H9 (cell line): ENCODE measurements at regions not wholly inside any gene's neighbourhood (a gene's known extent, or its start where the extent isn't known, plus 50 kb on each side); places are given as distances from the start of the nearest gene placed in this dataset.

Experiments used
- DNase-seq: peaks from one replicate; pipeline ENCODE4 v3.0.0-alpha.2; 2017
- H2AFZ ChIP-seq: one replicate; pipeline ENCODE4 v1.6.1; 2013; ENCODE audit warnings: mild to moderate bottlenecking, low read length, control low read depth, moderate library complexity
- H2AK5ac ChIP-seq: 2 replicates; pipeline ENCODE4 v1.6.1; 2013; ENCODE audit warnings: low read length, control low read depth, mixed read lengths; ENCODE audit not compliant: insufficient read length
- H2BK120ac ChIP-seq: one replicate; pipeline ENCODE4 v1.6.1; 2013; ENCODE audit warnings: low read depth, mild to moderate bottlenecking, low read length, control low read depth, inconsistent platforms; ENCODE audit not compliant: poor library complexity, severe bottlenecking
- H2BK12ac ChIP-seq: 2 replicates; pipeline ENCODE4 v1.6.1; 2013; ENCODE audit warnings: low read length, control low read depth, mixed read lengths, low read depth; ENCODE audit not compliant: insufficient read length
- H2BK15ac ChIP-seq: 2 replicates; pipeline ENCODE4 v1.6.1; 2013; ENCODE audit warnings: low read depth, low read length, control low read depth
- H2BK20ac ChIP-seq: one replicate; pipeline ENCODE4 v1.6.1; 2013; ENCODE audit warnings: low read depth, mild to moderate bottlenecking, low read length, control low read depth, inconsistent platforms; ENCODE audit not compliant: poor library complexity, severe bottlenecking
- H2BK5ac ChIP-seq: 2 replicates; pipeline ENCODE4 v1.6.1; 2013; ENCODE audit warnings: low read length, control low read depth, mixed read lengths; ENCODE audit not compliant: insufficient read length
- H3K14ac ChIP-seq: 2 replicates; pipeline ENCODE4 v1.6.1; 2013; ENCODE audit warnings: low read length, control low read depth; ENCODE audit not compliant: insufficient read depth
- H3K18ac ChIP-seq: 2 replicates; pipeline ENCODE4 v1.6.1; 2013; ENCODE audit warnings: low read depth, mild to moderate bottlenecking, mixed read lengths, low read length, control low read depth; ENCODE audit not compliant: insufficient read length
- H3K23ac ChIP-seq: 2 replicates; pipeline ENCODE4 v1.6.1; 2013; ENCODE audit warnings: low read length, control low read depth, mixed read lengths, low read depth; ENCODE audit not compliant: insufficient read length
- H3K23me2 ChIP-seq: 2 replicates; pipeline ENCODE4 v1.6.1; 2013; ENCODE audit warnings: low read depth, mild to moderate bottlenecking, mixed read lengths, low read length, control low read depth; ENCODE audit not compliant: insufficient read length, poor library complexity, severe bottlenecking
- H3K27ac ChIP-seq: 2 replicates; pipeline ENCODE4 v1.5.1; 2013; ENCODE audit warnings: low read length, control low read depth, mixed read lengths, low read depth; ENCODE audit not compliant: insufficient read length
- H3K27me3 ChIP-seq: 2 replicates; pipeline ENCODE4 v1.6.1; 2013; ENCODE audit warnings: low read length, control low read depth, inconsistent platforms; ENCODE audit not compliant: insufficient read depth
- H3K4ac ChIP-seq: 2 replicates; pipeline ENCODE4 v1.6.1; 2013; ENCODE audit warnings: low read depth, mild to moderate bottlenecking, control low read depth, inconsistent platforms, low read length, moderate library complexity
- H3K4me1 ChIP-seq: 2 replicates; pipeline ENCODE4 v1.6.1; 2013; ENCODE audit warnings: low read length, control low read depth, inconsistent platforms; ENCODE audit not compliant: insufficient read depth
- H3K4me2 ChIP-seq: 2 replicates; pipeline ENCODE4 v1.6.1; 2013; ENCODE audit warnings: low read length, control low read depth, mixed read lengths; ENCODE audit not compliant: insufficient read length, insufficient read depth
- H3K56ac ChIP-seq: 2 replicates; pipeline ENCODE4 v1.6.1; 2013; ENCODE audit warnings: low read depth, mild to moderate bottlenecking, mixed read lengths, low read length, control low read depth; ENCODE audit not compliant: insufficient read length
- H3K79me1 ChIP-seq: 2 replicates; pipeline ENCODE4 v1.6.1; 2013; ENCODE audit warnings: low read depth, mild to moderate bottlenecking, moderate library complexity, low read length, control low read depth, inconsistent platforms; ENCODE audit not compliant: insufficient read depth, poor library complexity, severe bottlenecking
- H3K79me2 ChIP-seq: 2 replicates; pipeline ENCODE4 v1.6.1; 2013; ENCODE audit warnings: low read length, control low read depth, inconsistent platforms; ENCODE audit not compliant: insufficient read depth
- H3K9ac ChIP-seq: 2 replicates; pipeline ENCODE4 v1.6.1; 2013; ENCODE audit warnings: low read length, control low read depth, mixed read lengths; ENCODE audit not compliant: insufficient read length; ENCODE audit errors: extremely low read depth
- H3K9me3 ChIP-seq: one replicate; pipeline ENCODE4 v1.6.1; 2013; ENCODE audit warnings: low read depth, low read length, inconsistent platforms; ENCODE audit not compliant: control insufficient read depth
- H3T11ph ChIP-seq: one replicate; pipeline ENCODE4 v1.6.1; 2013; ENCODE audit warnings: mild to moderate bottlenecking, low read length, control low read depth, inconsistent platforms
- H4K20me1 ChIP-seq: one replicate; pipeline ENCODE4 v1.6.1; 2013; ENCODE audit not compliant: control insufficient read depth, insufficient read length, insufficient read depth
- H4K5ac ChIP-seq: 2 replicates; pipeline ENCODE4 v1.6.1; 2013; ENCODE audit warnings: low read depth, mild to moderate bottlenecking, mixed read lengths, low read length, control low read depth; ENCODE audit not compliant: insufficient read length
- H4K8ac ChIP-seq: replicated peaks from 2 replicates; pipeline ENCODE4 v1.6.1; 2013; ENCODE audit warnings: low read length, control low read depth, mixed read lengths, low read depth; ENCODE audit not compliant: insufficient read length
- H4K91ac ChIP-seq: 2 replicates; pipeline ENCODE4 v1.6.1; 2013; ENCODE audit warnings: low read depth, mild to moderate bottlenecking, moderate library complexity, mixed read lengths, low read length, control low read depth; ENCODE audit not compliant: insufficient read length
- H3K27ac Mint-ChIP-seq, 3 experiments: 2 replicates in 2 of 3; 3 replicates in 1 of 3; pipeline ENCODE4 v1.8.0; 2020 to 2021; ENCODE audit warnings: mixed read lengths in 3 of 3, mild to moderate bottlenecking in 1 of 3, moderate library complexity in 1 of 3
- H3K27me3 Mint-ChIP-seq: 2 replicates; pipeline ENCODE4 v1.8.0; 2021; ENCODE audit warnings: low read depth, mild to moderate bottlenecking, moderate library complexity, mixed read lengths
- H3K36me3 Mint-ChIP-seq, 3 experiments: 2 replicates in 2 of 3; 3 replicates in 1 of 3; pipeline ENCODE4 v1.8.0; 2020 to 2021; ENCODE audit warnings: low read depth in 3 of 3, mixed read lengths in 3 of 3; ENCODE audit not compliant: insufficient read depth in 1 of 3
- H3K4me1 Mint-ChIP-seq, 2 experiments: 2 replicates each; pipeline ENCODE4 v1.8.0; 2020; ENCODE audit warnings: mixed read lengths in 2 of 2
- H3K4me3 Mint-ChIP-seq, 2 experiments: 2 replicates in 1 of 2; 3 replicates in 1 of 2; pipeline ENCODE4 v1.8.0; 2020 to 2021; ENCODE audit warnings: mild to moderate bottlenecking in 2 of 2, mixed read lengths in 2 of 2, moderate library complexity in 1 of 2
- H3K9me3 Mint-ChIP-seq, 2 experiments: 2 replicates in 1 of 2; 3 replicates in 1 of 2; pipeline ENCODE4 v1.8.0; 2020; ENCODE audit warnings: mild to moderate bottlenecking in 2 of 2, mixed read lengths in 2 of 2, moderate library complexity in 1 of 2
- CTCF ChIP-seq: fragments of 200-600 bp; sonication (generic); conservative IDR thresholded peaks from 3 replicates; pipeline ENCODE4 v1.8.0; 2021; ENCODE audit warnings: antibody characterized with exemption, mild to moderate bottlenecking
- WGBS: extraction: QIAGEN DNeasy Blood & Tissue Kit; methylation state at CpG from one replicate; pipeline ENCODE4 v1.1.7; 2013; ENCODE audit warnings: missing lambda C conversion rate, low lambda C conversion rate, mixed read lengths; ENCODE audit not compliant: insufficient read length; ENCODE audit errors: extremely low coverage; 5-methylcytosine and 5-hydroxymethylcytosine counted together

DNA sequence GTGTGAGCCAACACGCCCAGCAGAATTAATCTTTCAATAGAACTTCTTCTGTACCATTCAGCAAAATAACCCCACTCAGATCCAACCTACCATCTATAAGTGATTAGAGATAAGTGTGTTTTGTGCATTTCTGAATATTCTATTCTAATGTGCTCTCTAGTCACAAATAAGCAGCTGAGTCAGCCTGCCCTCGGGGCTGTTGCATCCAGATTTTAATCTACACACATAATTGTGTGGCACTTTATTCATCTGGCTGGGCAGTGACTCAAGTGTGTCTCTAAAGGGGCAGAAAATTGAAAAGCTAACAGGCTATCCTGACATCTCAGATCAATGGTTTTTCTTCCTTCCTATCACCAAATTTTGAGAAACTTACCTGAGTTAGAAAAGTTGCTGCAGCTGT lies 60.3 kb downstream of the PRR15 start:
- no peak overlapping the region for H3K56ac ChIP-seq
- no peak overlapping the region for H2BK20ac ChIP-seq
- no peaks in the 10 kb centered on the region for H3K79me2 ChIP-seq
- H4K20me1 ChIP-seq: no peaks in the 10 kb centered on the region
- no peak overlapping the region for H3K18ac ChIP-seq
- peaks cover 14 to 23% of the 10 kb centered on the region in 2 experiments for H3K4me1 Mint-ChIP-seq
- DNase-seq: no peak
- no peaks in the 10 kb centered on the region for H3K9me3 Mint-ChIP-seq
- no peaks in the 10 kb centered on the region for H3K79me1 ChIP-seq
- H2BK15ac ChIP-seq: no peak overlapping the region
- H3K14ac ChIP-seq: no peak overlapping the region
- H3T11ph ChIP-seq: no peak overlapping the region
- peaks cover 6% of the 10 kb centered on the region; the same call in 1 of the 2 replicates for H3K4me1 ChIP-seq
- no peak overlapping the region for H3K9ac ChIP-seq
- no peak overlapping the region for H2BK120ac ChIP-seq
- H3K9me3 ChIP-seq: no peaks in the 10 kb centered on the region
- H3K23ac ChIP-seq: no peak overlapping the region
- H3K27me3 ChIP-seq: no peaks in the 10 kb centered on the region
- no peak overlapping the region for H3K4me2 ChIP-seq
- H2AFZ ChIP-seq: no peak overlapping the region
- H3K27me3 Mint-ChIP-seq: peaks cover 2% of the 10 kb centered on the region
- no peak overlapping the region for H4K91ac ChIP-seq
- H4K8ac ChIP-seq: no peak overlapping the region
- H3K27ac Mint-ChIP-seq: no peak overlapping the region
- no peak overlapping the region for H2BK12ac ChIP-seq
- no peak overlapping the region for H3K4me3 Mint-ChIP-seq
- no peak overlapping the region for H3K4ac ChIP-seq
- no peak overlapping the region for H4K5ac ChIP-seq
- TF ChIP-seq CTCF: no peak
- no CpG with 5 or more reads among the region's 2 CpGs for WGBS
- no peaks in the 10 kb centered on the region for H3K23me2 ChIP-seq
- no peak overlapping the region for H3K27ac ChIP-seq
- H2AK5ac ChIP-seq: no peak overlapping the region
- no peaks in the 10 kb centered on the region for H3K36me3 Mint-ChIP-seq
- no peak overlapping the region for H2BK5ac ChIP-seq
